Dermis microvascular lymphatic vessel endothelial cell (primary cell): ENCODE measurements at regions not wholly inside any gene's neighbourhood (a gene's known extent, or its start where the extent isn't known, plus 50 kb on each side); places are given as distances from the start of the nearest gene placed in this dataset.

Experiments
- DNase-seq, 2 donors: peaks; one replicate each; pipeline versions ENCODE4 v3.0.0 to v3.0.0-alpha.2; 2010; ENCODE audit warnings: low read depth in 2 of 2

DNA sequence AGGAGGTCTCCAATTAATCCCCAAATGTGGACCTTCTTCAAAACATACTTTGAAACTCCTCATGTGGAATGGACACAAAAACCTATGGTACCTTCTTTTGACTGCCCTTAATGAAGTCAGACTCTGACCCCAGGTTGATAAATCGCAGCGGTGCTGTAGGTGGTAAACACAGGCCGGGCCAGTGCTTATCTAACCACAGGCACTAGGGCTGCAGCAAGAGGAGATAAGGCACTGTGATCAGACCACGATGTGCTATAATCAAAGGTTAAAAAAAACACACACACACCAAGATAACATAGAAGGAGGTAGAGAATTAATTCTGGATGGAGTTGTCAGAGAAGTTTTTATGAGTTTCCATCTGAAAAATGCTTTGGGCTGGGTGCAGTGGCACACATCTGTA, 52.3 kb upstream of the SIPA1L2 start:
- no peak for DNase-seq

DNA sequence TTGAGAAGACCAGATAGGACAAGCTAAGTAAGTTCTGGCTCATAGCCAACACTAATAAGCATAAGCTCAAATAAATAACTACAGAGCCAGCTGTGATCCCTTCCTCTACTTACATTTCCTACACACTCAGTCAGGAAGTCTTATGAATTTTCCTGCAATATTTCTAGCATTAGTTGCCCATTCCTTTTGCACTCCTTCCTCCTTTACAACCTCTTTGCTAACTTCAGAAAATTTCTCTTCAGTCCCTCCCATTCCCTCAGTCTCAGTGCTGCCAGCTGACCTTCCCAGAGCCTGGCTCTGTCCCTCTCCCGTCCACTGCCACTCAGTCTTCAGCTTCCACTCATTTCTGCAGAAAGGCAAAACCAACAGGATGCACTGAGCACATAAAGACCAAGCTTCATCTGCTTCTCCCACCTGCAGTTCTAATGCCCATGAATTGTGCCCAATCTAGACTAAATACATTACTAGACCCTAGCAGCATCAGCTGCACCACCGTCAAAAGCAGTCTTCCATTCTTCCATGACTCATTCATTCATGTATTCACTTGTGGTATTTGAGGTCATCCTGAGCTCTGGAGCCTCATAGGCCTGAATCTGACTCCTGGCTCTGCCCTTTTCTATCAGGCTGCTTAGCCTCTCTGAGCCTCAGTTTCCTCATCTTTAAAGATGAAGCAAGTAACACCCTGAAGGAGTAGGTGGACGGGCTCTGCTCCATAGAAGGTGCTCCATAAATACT, 54.6 kb upstream of the SIPA1L2 start:
- DNase-seq: peak in 1 of 2 donors; percentile 57

DNA sequence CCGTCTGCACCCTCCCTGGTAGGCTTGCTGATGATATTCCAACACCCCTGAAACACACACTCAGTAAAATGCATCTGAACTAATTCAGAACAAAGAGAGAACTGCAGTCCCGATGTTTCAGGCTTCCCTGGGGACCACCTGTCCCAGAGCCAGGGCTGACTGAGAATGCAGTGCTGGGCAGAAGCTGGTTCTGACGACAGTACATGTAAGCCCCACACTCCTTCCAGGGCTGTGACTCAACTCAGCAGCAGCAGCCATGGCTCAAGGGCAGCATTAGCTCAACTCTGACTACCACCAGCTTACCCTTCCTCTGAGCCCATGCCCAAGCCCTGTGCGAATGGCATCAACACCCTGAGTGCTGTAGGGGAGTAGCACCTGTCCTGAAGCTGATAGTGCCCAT, 56.4 kb upstream of the SIPA1L2 start:
- DNase-seq: peak in 1 of 2 donors; percentile 28

DNA sequence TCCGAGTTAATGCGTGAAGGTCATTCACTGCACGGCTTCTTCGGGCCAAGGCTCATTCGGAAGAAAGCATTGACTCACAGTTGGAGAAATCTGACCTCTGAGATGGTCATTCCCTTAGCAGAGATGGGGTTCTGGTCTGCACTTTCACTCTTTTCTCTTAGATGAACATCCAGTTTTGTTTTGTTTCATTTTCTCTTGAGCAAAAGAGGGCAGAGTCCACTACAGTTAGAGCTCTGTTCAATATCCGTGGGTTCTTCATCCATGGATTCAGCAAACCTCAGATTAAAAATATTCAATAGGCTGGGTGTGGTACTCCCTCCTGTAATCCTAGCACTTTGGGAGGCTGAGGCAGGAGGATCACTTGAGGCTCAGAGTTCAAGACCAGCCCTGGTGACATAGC, 57.4 kb upstream of the SIPA1L2 start:
- DNase-seq: no peak

DNA sequence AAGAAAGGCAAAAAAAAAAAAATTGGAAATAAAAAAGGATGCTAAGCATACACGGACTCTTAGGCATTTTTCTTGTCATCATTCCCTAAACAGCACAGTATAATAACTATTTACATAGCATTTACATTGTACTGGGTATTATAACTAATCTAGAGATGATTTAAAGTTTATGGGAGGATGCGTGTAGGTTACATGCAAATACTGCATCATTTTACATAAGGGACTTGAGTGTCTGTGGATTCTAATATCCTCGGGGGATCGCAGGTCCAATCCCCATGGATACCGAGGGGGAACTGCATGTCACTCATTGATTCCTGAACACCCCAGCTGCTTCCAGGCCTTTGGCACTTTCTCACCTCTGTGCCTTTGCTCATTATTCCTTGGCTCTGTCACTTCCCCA, 57.8 kb upstream of the SIPA1L2 start:
- DNase-seq: no peak

DNA sequence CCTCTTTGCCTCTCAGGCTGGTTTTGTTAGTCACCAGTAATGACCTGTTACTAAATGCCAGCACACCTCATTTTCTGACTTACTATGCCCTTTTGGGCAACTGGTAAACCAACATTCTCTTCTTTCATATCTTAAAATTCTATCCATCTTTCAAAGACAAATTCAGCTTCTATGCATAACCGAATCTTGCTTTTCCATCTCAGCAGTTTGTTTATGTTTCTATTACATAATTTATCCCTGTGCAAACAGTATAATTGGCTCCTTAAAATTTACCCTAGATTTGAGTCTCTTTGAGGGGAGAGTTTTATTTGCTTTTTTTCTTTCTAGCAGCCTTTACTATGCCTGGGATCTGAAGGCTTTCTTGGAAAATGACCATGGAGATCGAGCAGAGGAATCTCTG, 58.5 kb upstream of the SIPA1L2 start:
- DNase-seq: no peak

DNA sequence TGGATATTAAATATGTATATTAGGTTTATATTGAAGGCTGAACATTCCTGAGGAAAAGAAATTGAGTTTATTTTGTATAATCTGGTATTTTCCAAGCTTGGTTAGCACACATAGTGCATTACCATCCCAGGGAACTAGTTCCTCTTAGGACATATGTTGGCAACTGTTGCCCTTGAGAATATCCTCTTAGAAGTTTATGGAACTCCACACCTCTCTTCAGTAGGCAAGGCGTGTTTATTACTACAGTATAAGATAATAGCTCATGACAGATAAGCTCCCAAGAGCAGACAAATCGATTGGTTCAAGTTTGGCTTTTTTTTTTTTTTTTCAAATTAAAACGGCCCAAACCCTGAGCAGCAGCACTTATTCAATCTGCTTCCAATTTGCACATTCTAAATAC, 59.8 kb upstream of the SIPA1L2 start:
- DNase-seq: no peak

DNA sequence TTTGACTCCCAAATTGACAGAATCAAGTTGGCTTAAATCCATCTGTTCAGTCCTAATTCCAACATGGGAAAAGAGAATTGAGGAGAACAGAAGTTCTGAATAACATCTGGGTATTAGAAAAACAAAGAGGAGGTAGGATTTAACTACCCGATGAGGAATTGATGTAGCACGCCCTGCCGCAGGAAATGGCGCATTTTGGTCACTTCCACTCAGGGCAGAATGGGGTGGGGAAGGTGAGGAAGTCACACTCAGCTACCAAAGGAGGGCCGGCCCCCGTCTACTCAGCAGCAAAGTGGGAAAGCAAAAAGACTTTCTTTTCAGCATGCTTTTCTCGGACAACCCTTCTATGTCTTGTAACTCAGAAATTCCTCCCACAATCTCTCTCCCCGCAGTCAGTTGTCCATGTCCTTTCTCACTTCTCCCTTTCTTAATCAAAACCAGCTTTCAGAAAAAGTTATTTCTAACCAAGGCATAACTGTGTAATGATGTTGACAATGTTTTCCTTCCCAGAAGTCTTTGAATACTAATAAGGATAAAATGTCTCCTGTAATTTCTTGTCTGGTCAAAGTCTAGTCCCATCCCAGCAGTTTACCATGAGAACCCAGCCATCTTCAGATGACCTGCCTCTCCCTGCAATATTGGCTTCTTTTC, 60.5 kb upstream of the SIPA1L2 start:
- peak in 1 of 2 donors; percentile 30 for DNase-seq

DNA sequence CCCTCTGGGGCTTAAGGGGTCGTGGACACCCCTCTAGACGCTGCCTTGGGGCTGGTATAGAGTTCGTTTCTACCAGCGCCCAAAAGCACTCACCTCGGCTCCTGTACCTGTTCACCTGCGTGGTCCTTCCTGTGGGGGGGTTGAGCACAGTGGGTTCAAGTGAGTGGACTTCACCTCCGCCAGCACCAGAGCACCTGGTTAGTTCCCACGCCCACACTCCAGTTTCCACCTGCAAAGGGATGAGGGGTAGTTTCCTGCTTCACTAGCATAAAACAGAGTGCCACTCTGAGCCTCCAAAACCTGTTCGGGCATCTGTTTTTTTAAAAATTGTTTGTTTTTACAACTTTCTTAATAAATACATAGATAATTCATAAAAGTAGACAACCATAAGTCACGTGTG, 64.5 kb upstream of the SIPA1L2 start:
- no peak for DNase-seq

DNA sequence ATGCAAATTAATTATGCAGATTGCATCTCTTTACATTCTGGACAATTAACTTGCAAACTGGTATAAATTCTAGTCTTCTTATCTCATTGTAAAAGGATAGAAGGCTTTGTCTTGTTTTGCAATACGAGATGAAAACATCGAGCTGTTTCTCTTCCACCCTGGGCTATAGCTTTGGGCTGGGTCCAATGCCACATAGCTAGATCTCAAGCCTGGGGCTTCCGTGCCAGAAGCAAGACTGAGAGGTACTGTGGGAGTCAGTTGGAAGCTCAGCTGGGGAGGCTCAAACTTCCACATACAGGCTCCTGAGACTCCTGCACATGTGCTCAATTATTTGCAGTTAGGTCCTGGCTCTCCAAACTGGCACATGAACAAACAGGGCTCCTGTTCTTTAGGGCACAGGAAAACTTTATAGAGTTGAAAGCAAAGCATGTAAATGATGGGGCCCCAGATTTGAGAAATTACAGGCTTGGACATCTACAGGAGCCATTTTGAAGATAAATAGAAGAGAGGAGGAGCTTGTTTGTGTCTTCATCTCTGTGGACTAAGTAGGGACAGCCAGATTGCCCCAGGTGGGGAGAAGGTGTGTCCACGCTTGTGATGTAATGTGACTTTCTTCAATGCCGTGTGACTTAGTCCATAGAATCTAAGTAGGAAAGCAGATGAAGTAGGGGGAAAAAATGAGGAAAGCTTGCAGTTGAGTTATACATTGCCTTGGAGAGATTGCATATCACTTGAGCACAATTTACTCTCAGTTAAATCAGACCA, 65.9 kb upstream of the SIPA1L2 start:
- no peak for DNase-seq

DNA sequence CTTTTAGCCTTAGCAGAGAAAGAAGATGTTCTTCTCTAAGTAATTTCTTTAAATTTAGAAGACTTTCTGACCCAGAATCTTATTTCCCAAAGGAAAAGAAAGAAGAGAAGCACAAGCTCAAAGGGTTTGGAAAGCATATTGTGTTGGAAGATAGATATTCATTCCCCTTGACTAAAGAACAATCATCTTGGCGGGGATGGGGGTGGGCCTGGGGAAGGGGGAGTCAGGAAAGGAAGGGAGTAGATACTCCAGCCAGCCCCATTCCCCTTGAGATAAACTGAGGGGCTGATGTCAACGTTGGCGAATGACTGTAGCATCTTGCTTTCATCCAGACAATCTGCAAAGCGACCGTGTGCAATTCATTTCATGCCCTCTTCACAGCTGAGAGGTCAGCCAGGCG, 66.5 kb upstream of the SIPA1L2 start:
- no peak for DNase-seq

DNA sequence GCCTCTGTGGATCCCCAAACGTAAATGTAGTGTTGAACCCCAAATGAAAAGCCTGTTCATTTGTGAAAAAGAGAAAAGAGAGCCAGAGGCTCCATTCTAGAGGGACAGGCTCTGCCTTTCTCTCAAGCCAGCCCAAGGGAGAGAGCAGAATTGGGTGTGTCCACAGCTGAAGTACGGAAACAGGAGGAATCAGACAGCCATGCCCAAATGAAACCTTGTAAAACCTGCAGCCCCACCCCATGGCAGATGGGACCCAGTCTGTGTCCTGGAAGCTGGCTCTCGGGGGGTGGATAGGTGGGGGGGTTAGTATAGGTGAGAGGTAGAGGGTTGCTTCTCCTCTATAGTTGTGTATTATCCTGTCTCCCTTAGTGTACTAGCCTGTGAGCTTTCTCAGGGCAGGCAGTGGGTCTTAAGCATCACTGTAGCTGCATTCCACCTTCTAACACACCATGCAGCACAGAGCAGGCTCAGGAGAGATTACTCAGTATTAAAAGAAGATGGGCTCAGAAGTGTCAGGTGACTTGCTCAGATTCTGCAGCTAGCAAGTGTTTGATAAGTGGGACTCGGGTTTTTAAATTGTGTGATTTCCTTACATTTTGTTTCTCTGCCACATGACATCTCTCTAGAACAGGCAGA, 67.4 kb upstream of the SIPA1L2 start:
- DNase-seq: no peak

DNA sequence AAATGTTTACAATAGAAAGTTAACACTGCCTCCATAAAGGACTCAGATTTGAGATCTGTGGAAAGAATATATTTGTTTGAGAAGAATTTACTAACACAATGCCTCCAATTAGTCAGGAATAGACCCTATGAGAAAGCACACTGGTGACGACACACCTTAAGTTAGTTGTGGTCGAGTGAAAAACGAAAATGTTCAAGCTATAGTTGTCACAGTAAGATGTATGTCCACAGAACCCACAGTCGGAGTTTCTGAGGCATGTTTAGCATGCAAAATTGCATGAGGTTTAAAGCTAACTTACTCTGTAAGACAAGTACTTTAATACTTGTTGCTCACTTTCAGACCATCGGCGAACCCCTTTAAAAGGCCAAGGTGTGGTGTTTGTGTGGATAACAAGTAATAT, 69.9 kb upstream of the SIPA1L2 start:
- no peak for DNase-seq

DNA sequence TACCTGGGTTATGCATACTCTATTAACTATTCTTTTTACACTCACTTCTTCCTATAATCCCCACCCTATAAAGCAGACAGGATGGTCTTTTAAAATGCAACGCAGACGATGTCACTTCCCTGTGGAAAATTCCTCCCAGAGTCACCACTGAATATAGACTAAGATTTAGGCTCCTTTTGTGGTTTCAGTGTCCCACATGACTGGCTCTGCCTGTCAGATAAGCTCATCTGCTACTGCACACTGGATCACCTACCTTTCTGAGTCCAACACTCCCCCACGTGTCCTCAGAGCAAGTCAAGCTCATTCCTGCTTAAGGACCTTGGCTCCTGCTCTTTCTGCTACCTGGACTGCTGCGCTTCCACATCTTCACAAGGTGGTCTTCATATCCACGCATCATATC, 73.0 kb upstream of the SIPA1L2 start:
- DNase-seq: no peak

DNA sequence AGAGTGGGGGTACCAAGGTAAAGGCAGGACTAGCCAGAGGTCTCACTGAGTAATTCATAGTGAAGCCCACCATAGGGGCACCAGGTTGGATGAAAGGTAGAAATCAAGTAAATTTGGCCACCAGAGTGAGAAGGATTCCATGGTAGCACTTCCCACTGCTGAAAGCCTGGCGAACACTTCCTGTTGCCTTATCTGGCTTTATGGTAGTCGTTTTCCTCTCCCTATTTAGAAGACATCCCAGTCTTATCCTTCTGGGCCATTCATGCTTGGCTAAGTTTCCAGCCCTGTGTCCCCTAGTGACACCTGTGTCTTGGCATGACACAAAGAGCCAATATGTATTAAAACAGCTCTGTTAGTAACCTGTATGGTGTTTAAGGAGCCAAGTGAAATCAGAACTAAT, 74.3 kb upstream of the SIPA1L2 start:
- DNase-seq: no peak

DNA sequence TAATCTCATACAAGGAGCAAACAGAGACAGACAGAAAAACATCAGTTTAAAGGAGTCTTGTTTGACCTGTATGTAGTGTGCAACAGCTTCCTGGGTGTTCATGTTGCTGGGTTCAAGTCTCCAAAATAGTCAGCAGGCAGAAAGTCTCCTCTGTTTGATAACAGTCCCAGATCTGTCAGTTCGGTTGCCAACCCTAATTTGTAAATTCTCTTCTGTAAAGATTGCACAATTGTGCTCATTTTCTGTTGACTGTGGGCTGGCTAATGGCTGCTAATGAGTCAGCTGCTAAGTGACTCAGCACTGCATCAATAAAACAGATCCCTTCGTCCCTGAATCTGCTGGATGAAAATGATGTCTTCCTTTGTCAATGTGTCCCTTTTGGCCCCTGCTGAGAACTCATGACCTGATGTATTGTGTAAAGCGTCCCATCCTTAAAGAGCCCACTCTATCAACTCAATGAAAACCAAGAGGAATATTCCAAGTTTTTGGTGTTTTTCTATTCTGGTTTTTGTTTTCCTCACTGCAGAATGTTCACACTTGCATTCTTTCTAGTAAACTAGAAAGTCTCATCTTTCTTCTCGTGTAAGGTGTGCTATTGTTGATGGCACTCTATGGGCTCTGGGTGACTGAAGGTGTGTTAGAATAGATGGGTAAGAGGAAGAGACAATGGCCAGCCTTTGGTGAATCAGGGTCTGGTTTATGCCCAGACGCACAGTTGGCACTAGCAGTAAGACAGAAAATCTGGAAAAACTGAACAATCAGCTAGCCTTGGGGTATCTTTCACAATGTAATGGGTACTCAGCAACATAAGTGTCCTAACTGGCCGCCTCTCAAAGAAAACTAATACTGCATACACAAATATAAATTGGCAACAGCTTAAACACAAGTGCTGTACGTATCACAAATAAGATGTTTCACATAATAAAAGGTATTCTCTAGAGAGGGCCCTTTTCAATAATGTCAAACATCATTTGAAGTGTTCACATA, 75.1 kb upstream of the SIPA1L2 start:
- DNase-seq: peak in 1 of 2 donors; percentile 65

DNA sequence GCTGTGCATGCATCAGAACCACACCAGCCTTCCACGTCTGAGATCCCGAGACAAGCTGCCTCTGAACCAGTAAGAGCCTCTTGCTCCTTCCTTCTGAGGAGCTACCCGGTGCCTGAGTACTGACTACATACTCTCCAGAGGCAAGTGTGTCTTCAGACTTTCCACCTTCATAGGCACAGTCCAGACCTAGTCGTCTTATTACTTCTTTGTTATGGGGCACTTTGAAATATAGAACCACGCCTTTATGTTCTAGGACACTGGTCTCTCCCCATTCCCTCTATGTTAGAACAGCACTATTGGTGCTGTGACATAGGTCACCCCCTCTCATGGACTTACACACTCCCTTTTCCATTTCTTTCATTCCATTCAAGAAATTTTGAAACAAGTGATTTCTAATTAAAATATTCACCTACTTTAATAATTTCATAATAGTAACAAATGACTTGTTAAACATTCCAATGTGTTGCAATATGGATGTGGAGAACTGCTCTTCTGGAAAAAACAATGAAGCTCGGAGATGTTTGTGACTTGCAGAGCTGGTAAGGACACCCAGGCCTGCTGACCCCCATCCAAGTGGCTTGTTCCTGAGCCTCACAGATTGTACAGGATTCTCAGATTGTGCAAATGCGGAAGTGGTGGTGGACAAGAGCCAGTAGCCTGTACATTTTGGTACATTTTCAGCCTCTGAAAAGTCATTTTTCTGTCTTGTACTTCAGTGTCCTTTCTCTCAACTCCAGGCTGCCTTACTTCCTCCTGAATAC, 76.1 kb upstream of the SIPA1L2 start:
- no peak for DNase-seq

DNA sequence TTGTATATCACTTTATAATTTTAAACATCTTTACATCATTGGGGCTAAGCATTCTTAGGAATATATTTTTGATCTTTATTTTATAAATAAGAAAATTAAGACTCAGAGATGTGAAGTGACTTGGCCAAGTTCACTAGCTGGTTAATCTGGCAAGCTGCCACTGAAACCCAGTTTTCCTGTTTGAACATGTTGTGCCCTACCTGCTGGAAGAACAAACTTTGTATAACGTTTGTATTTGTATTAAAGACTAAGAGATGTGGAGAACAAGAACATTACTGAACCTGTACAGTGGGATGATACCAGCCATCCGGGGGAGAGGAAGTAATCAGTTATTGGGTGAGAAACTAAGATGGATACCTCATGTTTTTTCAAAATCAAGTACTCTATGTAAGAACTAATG, 77.2 kb upstream of the SIPA1L2 start:
- no peak for DNase-seq

DNA sequence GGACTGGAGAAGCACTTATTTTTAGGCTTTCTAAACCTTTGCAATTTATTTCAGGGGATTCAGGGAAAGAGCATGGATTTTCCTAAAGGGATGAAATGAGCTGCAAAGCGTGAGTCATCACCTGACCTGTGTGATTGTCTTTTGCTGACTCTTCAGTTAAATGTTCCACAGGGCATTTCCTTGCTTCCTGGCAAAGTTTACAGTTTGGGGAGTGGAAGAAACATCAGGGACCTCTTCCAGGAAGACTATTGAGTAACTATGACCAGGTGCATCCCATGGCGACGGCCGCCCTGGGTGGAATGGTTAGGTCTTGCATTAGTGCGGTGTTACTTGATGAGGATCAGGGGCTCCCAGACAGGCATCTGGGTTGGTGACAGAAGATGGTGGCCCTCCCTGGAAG, 79.5 kb upstream of the SIPA1L2 start:
- peak in 1 of 2 donors; percentile 71 for DNase-seq

DNA sequence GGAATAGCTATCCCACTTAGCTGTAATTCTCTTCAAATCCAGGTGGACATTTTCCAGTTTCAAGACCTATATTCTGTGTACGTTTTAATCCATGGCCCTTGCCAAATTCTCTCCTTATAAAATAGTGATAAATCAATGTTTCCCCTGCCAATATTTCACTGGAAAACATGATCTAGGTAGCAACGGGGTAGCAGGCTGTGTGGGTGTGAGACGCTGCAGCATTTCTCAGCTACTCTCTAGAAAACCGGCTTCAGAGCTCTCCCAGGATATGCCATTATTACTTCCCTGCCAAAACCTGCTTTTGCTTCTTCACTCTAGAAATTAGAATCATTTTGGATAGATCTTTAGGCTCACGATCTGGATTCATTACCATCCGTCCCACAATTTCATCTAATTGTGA, 82.1 kb upstream of the SIPA1L2 start:
- DNase-seq: no peak
